Nephron progenitor cell (in vitro differentiated cells): ENCODE measurements at regions not wholly inside any gene's neighbourhood (a gene's known extent, or its start where the extent isn't known, plus 50 kb on each side); places are given as distances from the start of the nearest gene placed in this dataset.
"Not testable (repeated sequence)": the region's sequence is repeated elsewhere in the genome, so short reads cannot be mapped to it uniquely, and the experiment has no call there.

Experiments used
- DNase-seq: peaks from one replicate; pipeline ENCODE4 v3.0.0; 2021
- H3K27ac Mint-ChIP-seq: 2 replicates; pipeline ENCODE4 v1.8.0; 2021; ENCODE audit warnings: mild to moderate bottlenecking, moderate library complexity, mixed read lengths
- H3K27me3 Mint-ChIP-seq: 2 replicates; pipeline ENCODE4 v1.8.0; 2021; ENCODE audit warnings: mild to moderate bottlenecking, low read depth, mixed read lengths; ENCODE audit not compliant: poor library complexity
- H3K36me3 Mint-ChIP-seq: 2 replicates; pipeline ENCODE4 v1.8.0; 2021; ENCODE audit warnings: low read depth, mixed read lengths
- H3K4me1 Mint-ChIP-seq: 2 replicates; pipeline ENCODE4 v1.8.0; 2021; ENCODE audit warnings: mixed read lengths
- H3K4me3 Mint-ChIP-seq: 2 replicates; pipeline ENCODE4 v1.8.0; 2021; ENCODE audit warnings: mild to moderate bottlenecking, moderate library complexity, mixed read lengths
- H3K9me3 Mint-ChIP-seq: 2 replicates; pipeline ENCODE4 v1.8.0; 2021; ENCODE audit warnings: mild to moderate bottlenecking, moderate library complexity, mixed read lengths
- TF ChIP-seq, protein P1 (sequence below): fragments of 200-600 bp; sonication (generic); IDR thresholded peaks from 2 replicates; pipeline ENCODE4 v1.5.0; 2021; ENCODE audit warnings: antibody characterized with exemption

DNA sequence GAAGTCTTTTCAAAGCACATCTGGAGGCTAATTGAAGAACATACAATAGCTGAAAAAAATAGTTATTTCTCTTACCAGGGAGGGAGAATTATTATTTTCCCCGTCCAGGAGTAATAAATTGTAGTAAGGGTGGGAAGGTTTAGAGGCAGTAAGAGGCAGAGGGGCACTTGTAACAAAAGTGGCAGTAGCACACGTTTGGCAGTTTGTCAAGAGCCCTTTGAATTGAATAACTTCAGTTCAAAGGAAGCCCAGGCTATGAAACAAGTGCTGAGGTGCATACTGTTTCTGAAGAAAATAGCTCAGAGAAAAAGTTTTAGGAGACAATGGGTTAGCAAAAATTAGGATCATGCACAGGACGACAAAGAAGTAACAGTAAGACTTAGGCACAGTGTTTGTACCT is 451.3 kb downstream of the LRRC70 start:
- Mint-ChIP-seq H3K27me3 (no peaks in the 10 kb centered on the region), H3K4me1 (no peaks in the 10 kb centered on the region), H3K27ac (no peak overlapping the region), H3K36me3 (peaks cover 14% of the 10 kb centered on the region), H3K4me3 (no peak overlapping the region), H3K9me3 (peaks cover 38% of the 10 kb centered on the region)
- no peak for DNase-seq
- TF ChIP-seq, protein P1, sequence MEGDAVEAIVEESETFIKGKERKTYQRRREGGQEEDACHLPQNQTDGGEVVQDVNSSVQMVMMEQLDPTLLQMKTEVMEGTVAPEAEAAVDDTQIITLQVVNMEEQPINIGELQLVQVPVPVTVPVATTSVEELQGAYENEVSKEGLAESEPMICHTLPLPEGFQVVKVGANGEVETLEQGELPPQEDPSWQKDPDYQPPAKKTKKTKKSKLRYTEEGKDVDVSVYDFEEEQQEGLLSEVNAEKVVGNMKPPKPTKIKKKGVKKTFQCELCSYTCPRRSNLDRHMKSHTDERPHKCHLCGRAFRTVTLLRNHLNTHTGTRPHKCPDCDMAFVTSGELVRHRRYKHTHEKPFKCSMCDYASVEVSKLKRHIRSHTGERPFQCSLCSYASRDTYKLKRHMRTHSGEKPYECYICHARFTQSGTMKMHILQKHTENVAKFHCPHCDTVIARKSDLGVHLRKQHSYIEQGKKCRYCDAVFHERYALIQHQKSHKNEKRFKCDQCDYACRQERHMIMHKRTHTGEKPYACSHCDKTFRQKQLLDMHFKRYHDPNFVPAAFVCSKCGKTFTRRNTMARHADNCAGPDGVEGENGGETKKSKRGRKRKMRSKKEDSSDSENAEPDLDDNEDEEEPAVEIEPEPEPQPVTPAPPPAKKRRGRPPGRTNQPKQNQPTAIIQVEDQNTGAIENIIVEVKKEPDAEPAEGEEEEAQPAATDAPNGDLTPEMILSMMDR, result no peak

DNA sequence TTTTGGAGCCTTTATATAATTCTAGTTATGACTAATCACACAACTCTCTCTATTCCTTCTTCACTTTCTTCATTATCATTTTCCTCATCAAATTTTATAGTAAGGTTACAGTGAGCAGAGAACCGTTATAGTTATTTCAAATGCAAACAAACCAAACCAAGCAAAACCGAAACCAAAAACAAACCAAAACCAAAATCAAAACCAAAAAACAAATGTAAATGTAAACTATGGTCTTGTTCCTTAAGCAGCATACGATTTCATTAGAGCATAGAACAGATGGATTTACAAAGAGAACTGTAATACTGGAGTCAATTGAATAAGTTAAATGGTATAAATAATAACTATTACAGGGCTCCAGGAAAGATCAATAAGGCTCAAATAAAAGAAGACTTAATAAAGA is 447.1 kb downstream of the LRRC70 start:
- no peaks in the 10 kb centered on the region for H3K27me3 Mint-ChIP-seq
- TF ChIP-seq, protein P1, result no peak
- H3K9me3 Mint-ChIP-seq, result no peaks in the 10 kb centered on the region
- no peak overlapping the region for H3K4me3 Mint-ChIP-seq
- no peak for DNase-seq
- H3K36me3 Mint-ChIP-seq, result no peaks in the 10 kb centered on the region
- H3K27ac Mint-ChIP-seq, result no peak overlapping the region
- no peaks in the 10 kb centered on the region for H3K4me1 Mint-ChIP-seq

DNA sequence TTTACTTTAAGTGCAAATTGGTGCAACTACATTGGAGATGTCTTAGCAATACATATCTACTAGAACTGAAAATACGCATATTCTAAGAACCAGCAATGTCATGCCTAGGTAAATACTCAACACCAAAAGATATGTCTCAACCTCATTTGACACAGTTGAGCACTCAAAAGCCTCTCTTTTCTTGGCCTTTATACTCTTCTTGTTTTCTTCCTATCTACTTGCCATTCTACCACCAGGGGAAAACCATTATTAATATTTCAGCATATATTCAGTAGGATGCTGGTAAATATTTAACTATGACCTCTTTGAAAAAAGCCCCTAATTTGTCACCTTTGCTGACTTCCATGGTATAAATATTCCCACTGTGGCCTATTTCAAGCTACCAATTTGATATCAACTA is 443.8 kb downstream of the LRRC70 start:
- H3K4me3 Mint-ChIP-seq, result no peak overlapping the region
- H3K36me3 Mint-ChIP-seq, result no peaks in the 10 kb centered on the region
- H3K27me3 Mint-ChIP-seq, result no peaks in the 10 kb centered on the region
- peaks cover 14% of the 10 kb centered on the region for H3K9me3 Mint-ChIP-seq
- no peaks in the 10 kb centered on the region for H3K4me1 Mint-ChIP-seq
- no peak for DNase-seq
- TF ChIP-seq, protein P1, result no peak
- no peak overlapping the region for H3K27ac Mint-ChIP-seq

DNA sequence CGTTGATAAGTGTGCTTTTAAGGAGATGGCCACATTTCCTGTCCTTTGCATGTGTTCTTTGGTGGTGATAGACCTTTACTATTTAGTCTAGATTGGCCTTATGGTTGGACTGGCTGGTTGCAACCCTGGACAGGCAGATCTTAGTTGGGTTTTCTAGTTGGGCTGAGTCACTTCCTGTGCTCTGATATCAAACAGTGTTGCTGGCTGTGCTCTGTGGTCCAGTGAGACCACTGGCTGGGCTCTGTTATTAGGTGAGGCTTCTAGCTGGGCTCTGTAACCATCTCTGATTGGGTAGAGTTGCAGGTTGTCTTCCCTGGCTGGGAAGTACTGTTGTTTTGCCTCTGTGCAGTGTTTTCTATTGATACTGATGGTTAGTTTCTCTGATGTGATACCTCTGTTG is 432.5 kb downstream of the LRRC70 start:
- no peak for DNase-seq
- Mint-ChIP-seq H3K4me3 (no peak overlapping the region), H3K27ac (no peak overlapping the region), H3K36me3 (no peaks in the 10 kb centered on the region), H3K4me1 (no peaks in the 10 kb centered on the region), H3K9me3 (peaks cover 28% of the 10 kb centered on the region), H3K27me3 (peaks cover 3% of the 10 kb centered on the region)
- TF ChIP-seq, protein P1, result no peak

DNA sequence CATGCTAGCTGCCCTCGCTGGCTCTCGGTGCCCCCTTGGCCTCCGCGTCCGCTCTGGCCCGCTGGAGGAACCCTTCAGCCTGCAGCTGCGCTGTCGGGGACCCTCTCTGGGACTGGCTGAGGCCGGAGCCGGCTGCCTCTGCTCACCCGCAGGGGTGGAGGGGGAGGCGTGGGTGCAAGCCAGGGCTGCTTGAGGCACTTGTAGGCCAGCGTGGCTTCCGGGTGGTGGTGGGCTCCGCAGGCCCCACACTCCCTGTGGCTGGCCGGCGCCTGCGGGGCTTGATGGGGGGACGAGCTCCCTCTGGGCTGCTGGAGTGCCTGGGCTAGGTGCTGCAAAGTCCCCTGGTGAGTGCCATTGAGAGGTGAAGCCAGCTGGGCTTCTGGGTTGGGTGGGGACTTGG is 429.6 kb downstream of the LRRC70 start:
- no peaks in the 10 kb centered on the region for H3K4me1 Mint-ChIP-seq
- H3K27me3 Mint-ChIP-seq, result peaks cover 3% of the 10 kb centered on the region
- no peaks in the 10 kb centered on the region for H3K36me3 Mint-ChIP-seq
- no peak overlapping the region for H3K27ac Mint-ChIP-seq
- TF ChIP-seq, protein P1, result no peak
- H3K4me3 Mint-ChIP-seq, result no peak overlapping the region
- H3K9me3 Mint-ChIP-seq, result peaks cover 36% of the 10 kb centered on the region
- no peak for DNase-seq

DNA sequence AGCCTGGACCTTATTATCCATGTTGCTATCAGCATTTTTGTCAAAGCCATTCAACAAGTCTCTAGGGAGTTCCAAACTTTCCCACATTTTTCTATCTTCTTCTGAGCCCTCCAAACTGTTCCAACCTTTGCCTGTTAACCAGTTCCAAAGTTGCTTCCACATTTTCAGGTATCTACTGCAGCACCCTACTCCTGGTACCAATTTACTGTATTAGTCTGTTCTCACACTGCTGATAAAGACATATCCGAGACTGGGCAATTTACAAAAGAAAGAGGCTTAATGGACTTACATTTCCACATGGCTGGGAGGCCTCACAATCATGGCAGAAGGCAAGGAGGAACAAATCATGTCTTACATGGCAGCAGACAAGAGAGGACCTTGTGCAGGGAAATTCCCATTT is 416.2 kb downstream of the LRRC70 start:
- H3K4me3 Mint-ChIP-seq, H3K36me3 Mint-ChIP-seq, H3K27me3 Mint-ChIP-seq, H3K4me1 Mint-ChIP-seq, DNase-seq, H3K27ac Mint-ChIP-seq: not testable (repeated sequence)
- peaks cover 36% of the 10 kb centered on the region for H3K9me3 Mint-ChIP-seq
